Uterus (tissue), 2 donors: ENCODE measurements at regions not wholly inside any gene's neighbourhood (a gene's known extent, or its start where the extent isn't known, plus 50 kb on each side); places are given as distances from the start of the nearest gene placed in this dataset.

ENCODE experiments used
- POLR2A ChIP-seq, 2 donors: fragments of 450-650 bp; IDR thresholded peaks; one replicate each; pipeline ENCODE4 v1.6.1; 2016; ENCODE audit warnings: antibody characterized with exemption in 2 of 2, mild to moderate bottlenecking in 1 of 2, moderate library complexity in 1 of 2
- TF ChIP-seq, protein P1 (sequence below), 4 experiments: fragments of 200-600 bp in 2 of 4; fragments of 450-650 bp in 2 of 4; sonication (generic) in 2 of 4; IDR thresholded peaks; one replicate each; pipeline ENCODE4 v1.5.1; 2016 to 2019; ENCODE audit warnings: antibody characterized with exemption in 4 of 4, mild to moderate bottlenecking in 2 of 4, moderate library complexity in 1 of 4

DNA sequence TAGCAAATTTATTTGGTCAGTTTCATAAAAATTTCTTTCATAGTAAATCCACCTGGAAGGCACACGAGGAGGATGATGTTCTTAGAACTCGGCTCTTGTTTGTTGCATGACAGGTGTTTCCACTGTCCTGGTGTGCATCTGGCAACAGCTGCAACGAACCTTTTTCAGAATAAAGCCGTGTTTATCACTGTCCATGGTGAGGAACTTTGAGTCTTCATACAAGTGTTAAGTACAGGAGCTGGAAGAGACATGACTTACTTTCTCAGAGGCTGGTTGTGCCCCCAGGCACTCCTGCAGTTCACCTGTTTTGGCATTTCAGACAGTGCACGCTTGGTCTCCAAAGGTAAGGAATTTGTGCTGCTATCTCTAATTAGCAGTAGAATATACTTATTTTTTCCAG, 97.1 kb downstream of the ADAMTS1 start:
- TF ChIP-seq, protein P1, sequence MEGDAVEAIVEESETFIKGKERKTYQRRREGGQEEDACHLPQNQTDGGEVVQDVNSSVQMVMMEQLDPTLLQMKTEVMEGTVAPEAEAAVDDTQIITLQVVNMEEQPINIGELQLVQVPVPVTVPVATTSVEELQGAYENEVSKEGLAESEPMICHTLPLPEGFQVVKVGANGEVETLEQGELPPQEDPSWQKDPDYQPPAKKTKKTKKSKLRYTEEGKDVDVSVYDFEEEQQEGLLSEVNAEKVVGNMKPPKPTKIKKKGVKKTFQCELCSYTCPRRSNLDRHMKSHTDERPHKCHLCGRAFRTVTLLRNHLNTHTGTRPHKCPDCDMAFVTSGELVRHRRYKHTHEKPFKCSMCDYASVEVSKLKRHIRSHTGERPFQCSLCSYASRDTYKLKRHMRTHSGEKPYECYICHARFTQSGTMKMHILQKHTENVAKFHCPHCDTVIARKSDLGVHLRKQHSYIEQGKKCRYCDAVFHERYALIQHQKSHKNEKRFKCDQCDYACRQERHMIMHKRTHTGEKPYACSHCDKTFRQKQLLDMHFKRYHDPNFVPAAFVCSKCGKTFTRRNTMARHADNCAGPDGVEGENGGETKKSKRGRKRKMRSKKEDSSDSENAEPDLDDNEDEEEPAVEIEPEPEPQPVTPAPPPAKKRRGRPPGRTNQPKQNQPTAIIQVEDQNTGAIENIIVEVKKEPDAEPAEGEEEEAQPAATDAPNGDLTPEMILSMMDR (IDR thresholded peaks at IDR 0.05) = no peak
- no peak for TF ChIP-seq POLR2A (IDR thresholded peaks at IDR 0.05)
